ENCODE measurements at regions not wholly inside any gene's neighbourhood (a gene's known extent, or its start where the extent isn't known, plus 50 kb on each side); places are given as distances from the start of the nearest gene placed in this dataset.
"Not testable (repeated sequence)": the region's sequence is repeated elsewhere in the genome, so short reads cannot be mapped to it uniquely, and the experiment has no call there.

DNA sequence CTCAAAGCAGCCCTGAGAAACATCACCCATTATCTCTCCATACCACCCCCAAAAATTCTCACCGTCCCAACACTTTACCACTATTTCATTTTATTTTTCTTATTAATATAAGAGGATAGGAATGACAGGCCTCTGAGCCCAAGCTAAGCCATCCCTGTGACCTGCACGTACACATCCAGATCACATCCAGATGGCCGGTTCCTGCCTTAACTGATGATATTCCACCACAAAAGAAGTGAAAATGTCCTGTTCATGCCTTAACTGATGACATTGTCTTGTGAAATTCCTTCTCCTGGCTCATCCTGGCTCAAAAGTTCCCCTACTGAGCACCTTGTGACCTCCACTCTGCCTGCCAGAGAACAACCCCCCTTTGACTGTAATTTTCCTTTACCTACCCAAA lies 1802.9 kb upstream of the PCDH20 start:
- not testable (repeated sequence) for TF ChIP-seq CTCF, POLR2A (IDR thresholded peaks at IDR 0.05)
